ENCODE measurements at regions not wholly inside any gene's neighbourhood (a gene's known extent, or its start where the extent isn't known, plus 50 kb on each side); places are given as distances from the start of the nearest gene placed in this dataset.
"Not testable (repeated sequence)": the region's sequence is repeated elsewhere in the genome, so short reads cannot be mapped to it uniquely, and the experiment has no call there.

DNA sequence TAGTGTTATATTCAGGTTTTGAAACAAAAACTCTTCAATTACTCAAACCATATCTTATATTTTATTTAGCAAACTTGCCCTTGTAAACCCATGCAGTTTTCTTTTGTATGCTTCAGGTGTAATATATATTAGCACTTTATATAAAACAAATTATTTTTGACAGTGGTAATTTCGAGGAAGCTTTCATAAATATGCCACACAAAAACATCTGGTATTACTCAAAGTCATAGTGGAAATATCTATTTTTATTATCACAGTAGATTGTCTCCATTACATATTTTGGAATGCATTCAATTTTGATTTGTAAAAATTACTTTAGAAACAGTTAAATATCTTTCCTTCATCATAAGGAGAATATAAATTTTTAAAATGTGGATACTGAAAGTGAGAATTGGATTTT is 89.1 kb upstream of the FIBIN start:
- DNase-seq: no peak

DNA sequence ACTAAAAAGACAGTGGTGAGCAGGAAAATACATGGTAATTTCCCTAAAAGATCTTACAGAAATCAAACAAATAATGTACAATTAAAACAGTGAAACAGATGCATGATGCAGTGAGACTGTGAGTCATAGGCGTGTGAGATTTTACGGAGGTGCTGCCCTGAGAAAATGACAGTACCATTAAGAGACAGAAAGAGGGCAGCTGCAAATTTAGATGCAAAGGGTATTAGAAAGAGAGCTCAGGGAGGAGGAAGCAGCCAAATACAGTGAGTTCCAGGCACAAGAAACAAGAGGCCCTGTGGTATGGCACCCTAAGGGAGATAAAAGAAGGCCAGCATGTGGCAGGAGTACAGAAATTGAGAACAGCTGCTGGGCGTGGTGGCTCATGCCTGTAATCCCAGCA is 88.5 kb upstream of the FIBIN start:
- no peak for DNase-seq

DNA sequence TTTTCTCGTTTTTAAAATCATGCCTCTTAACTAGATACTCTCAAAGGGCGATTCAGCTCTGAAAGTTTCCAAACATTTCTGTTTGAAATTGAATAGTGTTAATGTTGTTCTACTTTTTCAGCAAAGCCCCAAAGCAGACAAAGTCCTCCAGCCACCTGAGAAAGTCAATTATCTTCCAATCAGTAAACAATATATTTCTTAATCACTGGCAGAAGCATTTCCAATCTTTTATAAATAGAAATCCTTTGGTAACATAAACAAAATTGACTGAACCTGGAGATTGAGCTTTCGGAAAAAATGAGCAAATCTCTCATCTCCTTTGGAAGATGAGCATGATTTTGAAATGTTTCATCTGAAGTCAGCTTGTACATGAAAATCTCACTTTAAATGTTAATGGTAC is 84.4 kb upstream of the FIBIN start:
- no peak for DNase-seq

DNA sequence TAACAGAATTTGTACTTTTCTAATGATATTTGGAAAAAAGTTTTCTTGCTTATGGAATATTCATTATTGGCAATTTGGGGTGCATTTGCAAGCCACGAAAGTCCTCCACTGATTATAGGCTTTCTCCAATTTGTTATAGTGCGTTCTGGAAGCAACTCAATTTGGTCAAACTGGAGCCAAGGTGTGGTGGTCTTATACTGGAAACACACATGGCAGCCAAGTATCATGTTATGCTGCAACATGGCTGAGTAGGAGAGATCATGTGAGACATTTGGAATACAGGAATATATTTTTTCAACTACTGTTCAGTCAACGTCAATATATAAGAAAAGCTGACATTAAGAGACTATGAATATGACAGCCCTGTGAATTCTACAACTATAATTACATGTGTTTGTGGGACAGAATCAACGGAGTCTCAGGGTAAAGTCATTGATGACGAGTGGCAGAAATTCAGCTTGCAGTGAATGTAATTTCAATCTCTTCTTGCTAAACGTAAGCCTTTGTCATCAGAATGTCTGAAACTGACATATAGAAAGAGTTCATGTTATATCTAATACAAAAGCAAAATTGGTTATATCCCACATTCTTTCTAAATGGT is 83.8 kb upstream of the FIBIN start:
- no peak for DNase-seq

DNA sequence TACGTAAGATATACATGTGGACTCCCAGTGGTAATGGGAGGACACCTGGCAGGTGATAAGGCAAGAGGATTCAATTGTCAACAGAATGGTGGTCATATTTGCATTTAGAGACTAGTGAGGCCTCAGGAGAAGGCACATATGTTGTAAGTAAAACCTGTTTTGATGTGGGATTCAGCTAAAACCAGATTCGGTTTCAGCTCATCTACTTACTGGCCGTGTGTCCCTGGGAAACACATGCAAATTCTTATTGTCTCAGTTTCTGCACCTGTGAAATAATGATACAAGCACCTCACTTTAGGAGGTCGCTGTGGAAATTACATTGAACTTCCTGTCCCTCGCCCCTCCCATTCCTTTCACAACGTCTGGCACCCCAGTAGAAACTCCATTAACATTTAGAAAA is 78.9 kb upstream of the FIBIN start:
- DNase-seq: no peak

DNA sequence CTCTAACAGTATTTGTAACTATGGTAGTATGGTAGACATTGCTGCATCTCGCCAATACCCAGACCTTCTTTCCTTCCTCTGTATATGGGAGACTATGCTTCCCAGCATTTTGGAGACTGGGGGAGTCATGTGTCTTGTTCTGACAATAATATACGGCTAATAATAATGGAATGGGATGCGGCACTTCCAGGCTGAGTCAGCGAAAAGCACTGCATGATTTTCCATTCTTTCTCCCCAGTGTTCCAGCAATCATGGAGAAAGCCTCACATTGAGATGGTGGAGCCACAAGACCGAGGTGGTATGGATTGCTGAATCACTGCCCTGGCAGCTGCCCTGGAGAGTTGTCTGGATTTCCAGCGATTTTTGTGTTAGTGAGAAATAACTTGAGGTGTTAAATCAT is 77.1 kb upstream of the FIBIN start:
- no peak for DNase-seq

DNA sequence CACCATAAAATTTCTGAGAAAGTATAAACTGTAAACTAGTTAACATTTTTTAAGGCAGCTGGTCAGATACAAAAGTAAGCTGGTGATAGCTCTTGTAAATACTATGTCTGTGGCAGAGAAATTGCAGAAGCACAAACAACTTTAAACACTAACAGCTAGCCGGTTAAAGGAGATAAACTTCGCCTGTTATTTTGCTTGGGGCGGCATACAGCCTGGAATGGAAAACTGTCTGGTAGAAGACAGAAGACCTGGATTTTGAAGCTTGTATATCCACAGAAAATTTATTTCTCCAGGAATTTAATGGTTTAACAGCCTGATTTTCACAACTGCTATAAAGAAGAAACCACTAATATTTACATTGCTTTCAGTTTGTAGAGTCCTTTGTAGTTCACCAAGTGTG is 65.3 kb upstream of the FIBIN start:
- no peak for DNase-seq

DNA sequence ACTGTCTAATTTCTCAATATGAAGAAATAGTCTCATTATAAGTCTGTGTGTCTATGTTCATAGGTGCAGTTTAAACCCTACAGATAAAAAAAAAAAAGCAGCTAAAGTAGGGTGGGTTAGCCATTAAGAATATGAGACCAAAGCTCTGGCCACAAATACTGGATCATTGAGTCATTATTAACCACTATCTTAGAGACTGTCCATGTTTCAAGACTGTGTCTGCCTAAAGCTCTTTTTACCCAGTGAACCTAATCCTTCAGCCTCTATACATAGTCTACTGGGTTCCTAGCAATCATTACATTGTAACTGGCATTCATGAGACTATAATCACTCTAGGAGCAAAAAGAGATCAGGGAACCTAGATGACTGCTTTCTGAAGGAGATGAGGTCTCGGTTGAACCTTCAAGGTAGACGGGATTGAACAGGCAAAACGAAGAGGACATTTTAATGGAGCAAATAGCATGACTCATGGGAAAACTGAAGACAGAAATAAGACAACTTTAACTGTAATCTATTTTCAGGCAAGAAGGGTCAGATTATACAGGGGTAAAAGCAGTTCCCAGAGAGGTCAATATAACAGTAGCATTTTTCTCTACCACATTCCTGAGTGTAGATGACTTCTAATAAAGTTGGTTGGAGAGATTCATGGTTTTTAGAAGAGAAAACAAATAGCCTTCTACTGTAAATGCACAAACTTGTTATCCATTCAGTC is 64.0 kb upstream of the FIBIN start:
- DNase-seq: no peak

DNA sequence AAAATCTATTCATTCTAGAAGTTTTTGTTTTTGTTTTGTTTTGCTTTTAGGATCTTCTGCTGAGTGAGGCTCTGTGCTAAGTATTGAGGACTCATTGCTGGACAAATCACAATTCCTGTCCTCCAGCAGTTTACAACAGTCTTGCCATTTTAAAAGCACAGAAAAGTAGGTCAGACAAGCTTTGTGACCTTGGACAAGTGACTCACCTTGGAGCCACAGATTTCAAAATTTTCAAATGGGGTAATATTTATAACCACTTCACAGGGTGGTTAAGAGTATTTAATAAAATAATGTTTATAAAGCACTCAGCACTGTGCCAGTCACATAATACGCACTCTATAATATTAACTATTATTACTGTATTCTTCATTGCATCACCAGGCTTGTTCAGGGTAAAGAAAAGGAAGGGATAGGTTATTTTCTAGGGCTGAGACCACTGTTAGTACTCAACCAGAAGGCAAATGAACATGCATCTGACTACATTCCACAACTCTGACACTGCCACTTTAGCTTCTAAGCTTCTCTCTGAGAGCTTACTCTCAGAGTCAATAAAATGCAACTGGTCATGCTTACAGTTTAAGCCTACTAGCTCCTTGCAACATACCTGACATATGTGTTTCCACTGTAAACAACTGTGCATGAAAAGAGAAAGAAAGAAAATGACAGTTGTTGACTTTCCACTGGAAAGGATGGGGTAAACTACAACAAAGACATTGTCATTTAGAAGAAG is 63.2 kb upstream of the FIBIN start:
- DNase-seq: no peak

DNA sequence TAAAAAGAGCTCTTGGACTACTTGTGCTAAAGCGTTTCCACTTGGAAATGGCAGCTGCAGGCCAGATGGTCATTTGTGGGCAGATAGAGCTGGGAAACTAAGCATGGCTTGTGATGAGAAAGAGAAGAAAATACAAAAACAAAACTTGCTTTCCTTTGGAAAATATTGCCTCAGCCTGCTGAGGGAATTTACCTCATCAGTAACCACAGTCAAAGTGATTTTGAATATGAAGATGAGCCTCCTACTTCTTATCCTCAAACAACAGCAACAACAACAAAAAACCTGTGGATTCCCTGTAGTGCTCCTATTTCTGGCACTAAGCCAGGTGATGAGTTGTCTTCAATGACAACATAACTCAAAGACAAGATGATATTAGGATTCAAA is 62.7 kb upstream of the FIBIN start:
- no peak for DNase-seq

DNA sequence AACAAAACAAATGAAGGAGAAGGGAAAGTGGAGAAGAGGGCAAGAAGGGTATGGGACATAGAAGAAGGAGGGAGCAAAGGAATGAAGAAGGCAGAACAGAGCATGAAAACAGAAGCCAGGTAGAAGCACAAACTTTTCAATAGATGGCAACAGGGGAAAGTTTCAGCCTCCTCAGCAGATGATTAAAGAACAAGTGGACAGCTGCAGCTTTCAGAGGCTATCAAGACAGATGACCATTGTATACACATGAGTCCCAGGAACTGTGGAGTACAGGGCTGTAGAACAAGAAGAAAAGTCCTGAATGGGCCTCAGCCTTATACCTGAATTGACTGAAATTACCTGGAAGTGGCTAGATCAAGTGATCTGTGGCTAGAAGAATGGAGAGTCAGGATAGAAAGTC is 62.0 kb upstream of the FIBIN start:
- DNase-seq: no peak

DNA sequence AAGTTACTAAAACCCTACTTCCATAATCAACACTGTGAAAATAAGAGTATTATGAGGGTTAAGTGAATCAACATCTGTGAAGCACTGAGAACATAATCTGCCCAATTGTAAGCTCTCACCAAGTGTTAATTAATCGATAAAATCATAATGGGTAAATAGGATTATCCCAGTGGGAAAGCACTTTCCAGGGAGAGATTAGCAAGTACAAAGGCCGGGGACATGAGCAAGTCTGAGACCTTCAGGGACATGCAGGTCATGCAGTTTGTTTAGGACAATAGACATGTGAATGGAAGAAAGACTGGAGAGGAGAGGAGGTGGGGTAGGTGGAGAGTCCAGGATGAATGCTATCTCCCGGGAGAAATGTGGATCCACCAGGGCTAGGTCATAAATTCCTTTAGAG is 57.8 kb upstream of the FIBIN start:
- no peak for DNase-seq

DNA sequence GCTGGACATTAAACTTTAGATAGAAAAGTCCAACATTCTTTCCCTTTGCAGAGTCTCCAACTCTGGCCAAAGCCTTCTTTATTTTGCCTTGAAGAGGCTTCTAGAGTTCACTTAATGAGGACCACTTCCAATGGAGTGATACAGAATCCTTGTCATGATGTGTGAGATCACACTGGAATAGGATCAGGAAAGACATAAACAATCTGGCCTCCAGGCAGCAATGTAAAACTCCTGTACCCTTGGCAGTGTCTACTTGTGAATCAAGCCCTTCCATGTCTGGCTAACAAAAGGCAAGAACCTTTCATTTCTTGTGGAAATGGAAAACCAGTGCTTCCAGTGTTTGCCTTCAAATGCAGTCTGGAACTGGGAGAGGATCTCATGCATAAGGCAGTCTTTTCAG is 56.5 kb upstream of the FIBIN start:
- no peak for DNase-seq

DNA sequence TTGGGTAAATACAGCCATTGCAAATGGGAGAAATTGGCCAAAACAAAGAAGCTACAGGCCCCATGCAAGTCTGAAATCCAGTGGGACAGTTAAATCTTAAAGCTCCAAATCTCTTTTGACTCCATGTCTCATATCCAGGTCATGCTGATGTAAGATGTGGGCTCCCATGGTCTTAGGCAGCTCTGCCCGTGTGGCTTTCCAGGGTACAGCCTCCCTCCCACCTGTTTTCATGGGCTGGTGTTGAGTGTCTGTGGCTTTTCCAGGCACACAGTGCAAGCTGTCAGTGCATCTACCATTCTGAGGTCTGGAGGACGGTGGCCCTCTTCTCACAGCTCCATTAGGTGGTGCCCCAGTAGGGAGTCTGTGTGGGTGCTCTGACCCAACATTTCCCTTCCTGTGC is 53.4 kb upstream of the FIBIN start:
- DNase-seq: not testable (repeated sequence)

DNA sequence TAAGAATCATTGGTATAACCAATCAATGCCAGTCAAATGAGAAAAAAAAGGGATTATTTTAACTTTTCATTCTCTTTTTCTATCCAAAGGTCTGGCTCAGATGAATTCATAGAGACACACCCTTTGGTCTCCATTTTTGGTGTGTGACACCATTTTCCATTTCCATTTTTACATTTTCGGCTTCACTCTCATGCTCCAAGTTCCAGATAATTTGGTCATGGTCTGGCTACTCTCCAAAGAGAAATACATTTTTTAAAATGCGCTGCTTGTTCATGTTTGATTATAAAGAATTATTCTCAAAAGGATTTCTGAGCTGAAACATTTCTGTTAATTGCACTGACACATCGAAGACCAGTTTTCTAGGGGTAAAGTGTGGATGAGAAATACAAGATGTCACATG is 51.6 kb upstream of the FIBIN start:
- no peak for DNase-seq

DNA sequence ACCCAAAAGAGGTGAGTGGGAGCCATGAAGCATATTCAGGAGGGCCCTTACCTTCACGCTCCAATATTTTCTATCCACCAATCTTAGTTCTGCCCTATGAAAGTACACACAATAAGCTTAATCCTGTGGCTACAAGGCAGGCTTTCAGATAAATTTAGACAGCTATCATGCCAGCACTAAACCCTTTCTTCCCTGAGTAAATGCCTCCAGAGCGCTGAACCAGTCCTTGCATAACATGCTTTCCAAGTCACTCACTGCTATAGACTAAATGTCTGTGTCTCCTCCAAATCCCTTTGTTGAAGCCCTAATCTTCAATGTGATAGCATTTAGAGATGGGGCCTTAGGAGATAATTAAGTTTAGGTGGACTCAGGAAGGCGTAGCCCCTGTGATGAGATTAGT is 50.3 kb upstream of the FIBIN start:
- DNase-seq: no peak
